Ovary (tissue), 3 donors: ENCODE measurements at regions not wholly inside any gene's neighbourhood (a gene's known extent, or its start where the extent isn't known, plus 50 kb on each side); places are given as distances from the start of the nearest gene placed in this dataset.

Experiments used
- CTCF ChIP-seq, 3 donors: fragments of 450-650 bp in 2 of 3; fragments of 200-600 bp in 1 of 3; IDR thresholded peaks; one replicate each; pipeline versions ENCODE4 v1.5.1 to v1.8.0; 2016 to 2022; ENCODE audit warnings: antibody characterized with exemption in 3 of 3, mild to moderate bottlenecking in 1 of 3
- POLR2A ChIP-seq: fragments of 450-650 bp; IDR thresholded peaks from one replicate; pipeline ENCODE4 v1.6.1; 2017; ENCODE audit warnings: antibody characterized with exemption, mild to moderate bottlenecking, moderate library complexity
- donor health status: DM: no; HTN: no; CAD: no.

GRCh38 chr12:83985084-83985483 is 927.5 kb downstream of the SLC6A15 start:
- TF ChIP-seq CTCF (IDR thresholded peaks at IDR 0.05) (no peak), POLR2A (no peak)
